ENCODE measurements at regions not wholly inside any gene's neighbourhood (a gene's known extent, or its start where the extent isn't known, plus 50 kb on each side); places are given as distances from the start of the nearest gene placed in this dataset.
"Not testable (repeated sequence)": the region's sequence is repeated elsewhere in the genome, so short reads cannot be mapped to it uniquely, and the experiment has no call there.

DNA sequence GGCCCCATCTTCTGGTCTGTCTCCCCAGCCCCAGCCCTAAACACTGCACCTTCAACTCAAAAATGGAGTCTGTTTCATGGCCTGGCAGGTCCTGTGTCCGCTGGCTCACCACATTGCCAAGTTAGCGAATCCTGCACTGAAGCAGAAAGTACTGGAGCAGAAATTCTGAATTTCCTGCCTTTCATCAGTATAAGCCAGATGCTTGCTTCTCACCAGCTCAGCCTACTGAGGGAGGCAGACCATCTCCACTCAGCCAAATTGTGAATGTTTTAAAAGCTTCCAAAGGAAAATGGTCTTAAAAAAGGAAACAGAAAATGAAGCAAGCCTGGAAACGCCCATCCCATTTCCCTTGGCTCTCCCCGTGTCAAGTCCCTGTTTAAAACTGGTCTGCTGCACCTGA lies 157.8 kb downstream of the C1D start:
- no peak for DNase-seq (ENCODE audit: low read depth in 2 of 2)

DNA sequence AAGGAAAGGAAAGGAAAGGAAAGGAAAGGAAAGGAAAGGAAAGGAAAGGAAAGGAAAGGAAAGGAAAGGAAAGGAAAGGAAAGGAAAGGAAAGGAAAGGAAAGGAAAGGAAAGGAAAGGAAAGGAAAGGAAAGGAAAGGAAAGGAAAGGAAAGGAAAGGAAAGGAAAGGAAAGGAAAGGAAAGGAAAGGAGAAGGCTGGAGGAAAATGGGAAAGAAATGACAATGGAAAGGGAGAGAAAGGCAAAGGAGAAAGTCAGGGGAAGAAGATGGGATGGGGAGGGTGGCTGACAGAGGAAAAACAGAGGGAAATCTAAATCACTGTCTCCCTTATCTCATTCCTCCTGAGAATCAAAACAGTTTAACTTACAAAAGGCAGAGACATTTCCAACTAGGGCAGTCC lies 156.3 kb downstream of the C1D start:
- not testable (repeated sequence) for DNase-seq (ENCODE audit: low read depth in 2 of 2)

DNA sequence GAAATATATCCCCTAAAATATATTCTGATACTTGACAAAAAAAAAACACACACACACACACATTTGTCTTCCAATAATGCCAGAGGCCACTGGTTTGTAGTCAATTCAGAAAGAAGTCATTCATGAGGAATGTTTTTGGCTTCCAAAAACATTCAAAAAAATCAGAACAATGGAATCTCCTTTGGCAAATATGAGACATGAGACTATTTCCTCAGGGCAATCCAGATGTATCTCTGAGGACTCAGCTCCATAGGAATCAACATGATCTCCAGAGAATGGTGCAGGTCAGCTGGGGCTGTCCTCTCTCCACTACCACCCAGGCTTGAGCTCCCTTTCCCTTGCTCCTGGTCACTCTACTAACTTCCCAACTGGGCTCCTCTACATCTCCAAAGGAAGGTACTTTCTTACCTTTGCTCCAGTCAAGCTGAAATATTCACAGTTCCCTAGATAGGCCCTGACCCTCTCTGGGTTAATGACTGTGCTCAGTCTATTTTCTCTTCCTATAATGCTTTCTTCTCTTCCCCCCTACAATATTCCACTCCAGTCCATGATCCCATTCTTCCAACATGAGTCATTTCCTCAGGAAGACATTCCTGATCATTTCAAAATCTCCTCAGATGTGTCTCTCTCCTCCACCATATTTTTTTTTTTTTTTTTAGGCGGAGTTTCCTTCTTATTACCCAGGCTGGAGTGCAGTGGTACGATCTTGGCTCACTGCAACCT lies 145.3 kb downstream of the C1D start:
- no peak for DNase-seq (ENCODE audit: low read depth in 2 of 2)

DNA sequence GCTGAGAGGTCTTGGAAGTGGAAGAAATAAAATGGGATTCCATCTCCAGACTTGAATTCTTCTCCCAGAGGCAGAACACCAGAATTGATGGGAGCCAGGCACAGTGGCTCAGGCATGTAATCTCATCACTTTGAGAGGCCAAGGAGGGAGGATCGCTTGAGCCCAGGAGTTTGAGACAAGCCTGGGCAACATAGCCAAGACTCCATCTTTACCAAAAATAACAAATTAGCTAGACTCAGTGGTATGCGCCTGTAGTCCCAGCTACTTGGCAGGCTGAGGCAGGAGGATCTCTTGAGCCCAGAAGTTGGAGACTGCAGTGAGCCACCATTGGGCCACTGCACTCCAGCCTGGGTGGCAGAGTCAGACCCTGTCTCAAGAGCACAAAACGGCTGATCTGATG lies 144.3 kb downstream of the C1D start:
- DNase-seq (ENCODE audit: low read depth in 2 of 2), result no peak

DNA sequence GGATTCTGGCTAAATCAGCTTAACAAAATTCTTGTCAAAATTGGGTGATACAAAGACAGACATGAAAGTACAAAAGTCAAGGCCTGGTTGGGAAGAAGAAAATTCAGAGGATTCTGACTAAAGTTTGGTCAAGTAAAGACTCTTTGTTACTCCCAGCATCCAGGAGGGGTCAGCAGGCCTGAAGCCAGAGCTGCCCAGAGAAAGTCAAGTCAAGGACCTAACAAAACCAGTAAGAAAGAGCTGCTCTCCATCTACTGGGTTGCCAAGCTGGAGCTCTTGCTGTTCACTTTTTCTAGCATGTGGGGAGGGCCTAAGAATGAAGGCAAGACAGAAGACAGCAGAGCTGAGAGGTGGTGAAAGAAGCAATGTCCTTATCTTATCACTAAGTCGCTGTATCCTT lies 143.3 kb downstream of the C1D start:
- no peak for DNase-seq (ENCODE audit: low read depth in 2 of 2)

DNA sequence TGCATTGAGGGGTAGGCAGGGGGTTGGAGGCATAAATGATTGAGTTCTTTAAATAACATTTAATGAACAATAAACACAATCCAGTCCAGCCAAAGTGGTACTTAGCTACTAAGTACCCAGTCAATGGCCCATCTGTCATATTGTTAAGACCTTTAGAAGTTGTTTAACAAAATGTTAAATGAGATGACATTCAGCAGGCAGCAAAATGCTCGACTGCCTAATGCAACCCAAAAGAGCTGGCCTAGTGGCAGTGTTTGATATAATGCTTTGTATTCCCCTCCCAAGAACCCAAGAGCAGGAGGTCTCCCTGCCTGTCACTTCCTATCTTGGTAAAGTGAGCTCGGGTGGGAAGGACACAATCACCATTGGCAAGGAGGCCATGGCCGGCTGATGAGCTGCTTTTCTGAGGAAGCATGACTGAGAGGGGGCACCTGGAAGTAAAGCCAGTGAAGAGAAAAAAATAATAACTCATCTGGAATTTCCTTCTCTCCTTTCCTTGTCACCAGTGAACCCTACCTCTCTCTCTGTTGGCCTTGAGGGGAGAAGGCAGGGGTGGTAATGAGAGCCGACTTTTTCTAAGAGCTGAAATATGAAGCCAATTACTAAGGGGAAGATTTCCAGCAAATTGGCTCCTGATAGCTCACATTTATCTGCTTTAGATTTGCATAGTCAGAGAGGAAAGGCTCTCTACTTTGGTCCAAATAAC lies 140.6 kb downstream of the C1D start:
- DNase-seq (ENCODE audit: low read depth in 2 of 2), result no peak

DNA sequence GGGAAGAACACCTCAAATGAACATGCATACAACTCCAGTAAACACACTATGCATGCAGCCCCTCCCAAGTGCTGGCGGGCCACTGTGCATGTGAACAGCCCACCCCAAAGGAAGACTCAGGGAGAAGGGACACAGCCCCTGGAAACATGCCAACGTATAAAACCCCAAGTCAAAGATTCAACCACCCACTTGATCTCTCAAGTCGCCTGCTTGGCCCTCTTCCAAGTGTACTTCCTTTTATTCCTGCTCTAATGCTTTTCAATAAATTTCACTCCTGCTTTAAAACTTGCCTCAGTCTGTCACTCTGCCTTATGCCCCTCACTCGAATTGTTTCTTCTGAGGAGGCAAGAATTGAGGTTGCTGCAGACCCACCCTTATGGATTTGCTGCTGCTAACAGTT lies 139.1 kb downstream of the C1D start:
- no peak for DNase-seq (ENCODE audit: low read depth in 2 of 2)

DNA sequence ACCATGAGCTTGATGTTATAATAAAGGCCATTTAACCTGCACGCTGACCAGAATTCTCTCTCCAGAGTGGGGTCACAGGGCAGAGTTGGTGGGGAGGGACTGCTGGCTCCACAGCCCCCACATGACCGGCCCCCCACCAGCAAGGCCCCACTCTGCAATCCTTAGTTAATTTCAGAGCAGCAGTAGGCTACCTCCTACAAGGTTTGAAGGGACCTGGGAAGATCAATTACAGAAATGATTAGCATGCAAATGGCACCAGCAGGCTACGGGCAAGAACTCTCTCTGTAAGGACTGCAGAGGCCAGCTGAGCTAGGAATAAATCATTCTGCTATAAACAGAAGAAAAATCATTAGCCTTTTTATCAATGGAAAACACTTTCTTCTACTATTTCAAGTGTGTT lies 135.3 kb downstream of the C1D start:
- DNase-seq (ENCODE audit: low read depth in 2 of 2), result no peak

DNA sequence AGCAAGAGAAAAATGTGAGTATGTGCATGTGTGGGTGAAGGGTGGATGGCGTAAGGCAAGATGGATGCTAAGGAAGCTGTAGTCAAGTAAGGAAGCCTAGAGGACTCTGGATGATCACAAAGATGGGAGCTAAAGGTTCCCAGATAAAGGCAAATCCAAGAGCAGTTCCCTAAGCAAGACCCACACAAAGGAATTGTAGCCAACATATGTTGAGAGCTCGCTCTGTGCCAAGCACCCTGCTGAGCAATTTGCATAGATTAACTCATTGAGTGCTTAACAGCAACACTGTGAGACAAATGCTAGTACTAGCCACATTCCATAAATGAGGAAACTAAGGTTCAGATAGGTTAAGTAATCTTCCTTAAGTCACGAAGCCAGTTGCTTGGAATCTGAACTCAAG lies 132.6 kb downstream of the C1D start:
- no peak for DNase-seq (ENCODE audit: low read depth in 2 of 2)

DNA sequence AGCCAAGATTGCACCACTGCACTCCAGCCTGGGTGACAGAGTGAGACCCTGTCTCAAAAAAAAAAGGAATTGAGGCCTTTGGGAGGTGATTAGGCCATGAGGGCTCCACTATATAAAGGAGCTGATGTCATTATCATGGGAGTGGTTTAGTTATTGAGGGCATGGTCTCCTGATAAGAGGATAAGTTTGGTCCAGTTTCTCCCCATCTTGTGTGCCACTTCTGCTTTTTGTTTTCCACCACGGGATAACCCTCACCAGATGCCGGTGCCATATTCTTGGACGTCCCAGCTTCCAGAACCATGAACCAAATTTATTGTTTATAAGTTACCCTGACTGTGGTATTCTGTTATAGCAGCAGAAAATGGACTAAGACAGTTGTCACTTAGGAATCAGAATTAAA lies 125.8 kb downstream of the C1D start:
- no peak for DNase-seq (ENCODE audit: low read depth in 2 of 2)

DNA sequence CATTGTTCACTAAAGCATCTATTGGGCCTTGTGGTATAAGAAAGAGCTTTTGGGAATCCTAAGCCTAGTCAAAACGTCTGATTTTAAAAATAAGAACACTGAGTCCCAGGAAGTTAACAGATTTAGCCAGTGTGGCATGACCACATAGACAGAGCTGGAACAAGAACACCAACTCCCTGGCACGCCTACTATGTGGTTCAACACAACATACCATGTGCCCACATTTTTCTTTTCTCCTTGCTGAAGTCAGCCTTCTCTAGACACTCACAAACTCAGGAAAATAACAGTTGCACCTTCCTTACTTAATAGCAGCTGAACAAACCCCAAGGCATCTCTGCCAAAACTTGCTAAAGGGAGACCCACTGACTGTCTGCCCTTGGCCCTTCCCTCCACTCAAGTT lies 124.8 kb downstream of the C1D start:
- no peak for DNase-seq (ENCODE audit: low read depth in 2 of 2)

DNA sequence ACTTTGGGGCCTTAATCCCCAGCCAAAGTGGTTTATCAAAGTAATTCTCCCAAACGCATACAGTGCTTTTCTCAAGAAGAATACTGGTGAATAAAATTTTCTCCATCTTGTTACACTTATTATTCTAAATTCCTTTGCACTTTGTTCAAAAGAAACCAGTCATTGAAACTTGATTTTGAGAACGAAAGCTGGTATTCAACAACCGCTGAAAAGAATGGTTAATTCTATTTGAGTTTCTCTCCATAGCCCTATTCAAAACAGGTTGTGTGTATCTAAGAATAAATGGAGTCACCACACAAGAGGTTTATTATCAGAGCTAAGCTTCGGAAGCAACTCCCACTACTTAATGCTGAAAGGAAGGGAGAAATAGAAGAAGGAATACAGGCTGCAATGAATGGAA lies 117.7 kb downstream of the C1D start:
- no peak for DNase-seq (ENCODE audit: low read depth in 2 of 2)

DNA sequence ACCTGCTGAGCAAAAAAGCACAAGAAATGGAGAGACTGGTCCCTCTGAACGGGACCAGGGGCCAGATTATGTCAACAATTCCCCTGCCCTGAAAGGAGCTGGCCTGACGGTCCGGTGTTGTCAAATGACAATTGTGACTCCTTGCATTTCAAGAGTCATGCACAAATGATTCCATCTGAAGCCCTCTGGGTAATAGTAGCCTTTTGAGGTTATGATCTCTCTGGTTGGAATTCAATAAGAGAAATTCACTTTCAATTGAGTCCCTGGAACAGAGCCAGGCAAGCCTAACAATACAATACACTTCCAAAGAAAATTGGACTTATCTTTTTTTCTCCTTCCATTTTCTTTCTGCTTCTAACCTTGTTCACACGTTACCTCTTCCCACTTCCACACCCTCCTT lies 116.9 kb downstream of the C1D start:
- DNase-seq (ENCODE audit: low read depth in 2 of 2), result no peak

DNA sequence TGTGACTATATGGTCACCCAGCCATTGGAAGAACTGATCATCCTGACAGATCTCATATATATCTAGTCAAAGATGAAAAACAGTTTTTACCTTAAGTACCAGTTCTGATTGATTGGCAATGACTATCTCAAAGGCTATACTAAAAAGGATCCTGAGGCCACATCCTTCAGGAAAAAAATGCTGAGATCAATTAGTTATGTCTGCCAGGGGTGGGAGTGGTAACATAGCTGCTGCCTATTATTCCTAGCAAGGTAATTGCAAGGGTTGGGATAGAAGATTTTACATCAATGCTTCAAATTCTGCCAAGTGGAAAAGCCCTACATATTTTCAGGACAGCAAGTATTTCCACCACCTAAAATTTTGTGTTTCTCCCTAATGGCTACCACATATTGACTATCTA lies 114.7 kb downstream of the C1D start:
- no peak for DNase-seq (ENCODE audit: low read depth in 2 of 2)

DNA sequence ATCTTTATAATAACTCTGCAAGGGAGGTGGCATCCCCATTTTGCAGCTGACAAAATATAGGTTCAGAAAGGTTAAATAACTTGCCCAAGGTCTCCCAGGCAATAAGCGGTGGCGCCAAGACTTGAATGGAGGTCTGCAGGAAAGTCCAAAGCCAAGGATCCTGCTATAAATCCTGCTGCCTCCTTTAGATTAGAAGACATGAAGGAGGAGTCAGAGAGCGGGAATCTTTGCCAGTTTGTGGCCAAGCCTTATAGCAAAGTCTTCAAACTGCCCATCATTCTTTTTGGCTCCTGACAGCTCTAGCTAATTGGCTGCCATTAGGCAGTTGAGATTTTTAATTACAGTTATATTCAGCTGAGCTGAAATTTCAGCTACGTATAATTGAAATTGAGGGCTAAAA lies 114.3 kb downstream of the C1D start:
- no peak for DNase-seq (ENCODE audit: low read depth in 2 of 2)

DNA sequence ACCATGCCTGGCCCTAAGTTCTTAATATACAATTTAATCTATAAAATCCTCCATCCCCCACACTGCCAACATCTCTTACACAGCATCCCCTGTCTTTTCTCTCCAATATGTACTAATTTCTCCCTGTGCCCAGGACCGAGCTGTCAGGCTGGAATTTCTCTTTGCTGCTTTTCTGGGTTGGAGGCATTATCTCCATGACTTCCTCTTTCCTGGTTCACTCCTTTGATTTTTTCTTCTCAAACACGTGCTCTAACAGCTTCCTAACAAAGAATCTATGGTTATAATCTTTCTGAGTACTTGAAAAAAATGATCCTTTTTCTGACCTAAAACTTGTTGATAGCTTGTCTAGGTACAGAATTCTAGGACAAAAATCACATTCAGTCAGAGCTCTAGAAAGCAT lies 112.8 kb downstream of the C1D start:
- DNase-seq (ENCODE audit: low read depth in 2 of 2), result no peak

DNA sequence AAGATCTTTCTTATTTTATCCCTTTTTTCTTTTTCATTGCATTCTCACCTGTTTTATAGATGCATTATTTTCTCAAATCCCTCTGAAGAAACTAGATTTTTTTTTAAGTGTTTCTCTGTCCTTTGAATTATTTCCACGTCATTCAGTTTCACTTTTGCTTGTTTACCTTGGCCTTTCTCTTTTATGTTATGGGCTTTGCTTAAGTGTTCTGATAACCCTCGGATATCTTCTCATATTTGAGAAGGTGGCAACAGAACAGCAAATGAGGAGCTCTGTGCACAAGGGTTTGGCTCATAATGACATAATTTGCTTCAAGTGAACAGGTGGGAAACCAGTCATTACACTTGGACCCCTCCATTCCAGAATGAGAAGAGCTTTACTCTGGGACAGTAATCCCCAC lies 111.9 kb downstream of the C1D start:
- DNase-seq (ENCODE audit: low read depth in 2 of 2), result no peak

DNA sequence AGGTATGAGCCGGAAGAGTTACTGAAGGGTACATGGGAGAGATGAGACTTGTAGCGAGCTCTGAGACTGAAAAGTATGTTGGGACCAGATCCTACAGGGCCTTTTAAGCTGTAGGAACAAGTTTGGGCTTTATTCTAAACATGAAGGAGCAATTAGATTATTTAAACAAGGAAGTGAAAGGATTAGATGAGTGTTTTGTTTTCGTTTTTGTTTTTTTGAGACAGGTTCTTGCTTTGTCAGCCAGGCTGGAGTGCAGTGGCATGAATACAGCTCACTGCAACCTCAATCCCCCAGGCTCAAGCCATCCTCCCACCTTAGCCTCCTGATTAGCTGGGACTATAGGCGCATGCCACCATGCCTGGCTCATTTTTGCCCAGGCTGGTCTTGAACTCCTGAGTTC lies 110.7 kb downstream of the C1D start:
- DNase-seq (ENCODE audit: low read depth in 2 of 2), result no peak

DNA sequence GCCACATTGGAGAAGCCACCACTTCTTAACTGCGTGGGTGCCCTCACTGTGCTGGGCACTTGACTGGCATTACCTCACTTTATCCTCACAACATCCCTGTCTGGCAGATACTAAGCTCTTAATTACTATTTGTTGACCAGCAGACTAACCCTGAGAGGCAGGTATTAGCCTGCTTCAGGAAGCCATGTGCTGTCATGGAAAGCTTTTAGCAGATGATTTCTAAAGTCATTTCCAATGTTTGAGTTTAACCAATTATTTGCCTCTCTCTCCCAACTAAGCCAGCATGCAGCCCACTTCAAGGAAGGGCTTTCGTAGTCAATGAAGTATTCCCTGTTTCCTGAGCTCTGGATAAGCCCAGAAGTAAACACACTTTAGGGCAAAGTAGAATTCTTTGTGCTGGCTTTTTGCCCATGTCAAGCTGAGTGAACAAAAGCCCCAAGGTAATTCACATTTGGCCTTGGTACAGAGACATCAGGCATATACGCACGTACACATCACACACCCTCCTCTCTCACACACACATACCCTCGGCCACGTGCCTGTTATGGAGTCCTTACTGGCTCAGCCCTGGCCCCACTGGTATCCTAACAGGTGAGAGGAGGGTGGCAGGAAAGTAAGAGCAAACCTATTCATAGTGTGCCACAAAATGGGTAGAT lies 108.6 kb downstream of the C1D start:
- no peak for DNase-seq (ENCODE audit: low read depth in 2 of 2)

DNA sequence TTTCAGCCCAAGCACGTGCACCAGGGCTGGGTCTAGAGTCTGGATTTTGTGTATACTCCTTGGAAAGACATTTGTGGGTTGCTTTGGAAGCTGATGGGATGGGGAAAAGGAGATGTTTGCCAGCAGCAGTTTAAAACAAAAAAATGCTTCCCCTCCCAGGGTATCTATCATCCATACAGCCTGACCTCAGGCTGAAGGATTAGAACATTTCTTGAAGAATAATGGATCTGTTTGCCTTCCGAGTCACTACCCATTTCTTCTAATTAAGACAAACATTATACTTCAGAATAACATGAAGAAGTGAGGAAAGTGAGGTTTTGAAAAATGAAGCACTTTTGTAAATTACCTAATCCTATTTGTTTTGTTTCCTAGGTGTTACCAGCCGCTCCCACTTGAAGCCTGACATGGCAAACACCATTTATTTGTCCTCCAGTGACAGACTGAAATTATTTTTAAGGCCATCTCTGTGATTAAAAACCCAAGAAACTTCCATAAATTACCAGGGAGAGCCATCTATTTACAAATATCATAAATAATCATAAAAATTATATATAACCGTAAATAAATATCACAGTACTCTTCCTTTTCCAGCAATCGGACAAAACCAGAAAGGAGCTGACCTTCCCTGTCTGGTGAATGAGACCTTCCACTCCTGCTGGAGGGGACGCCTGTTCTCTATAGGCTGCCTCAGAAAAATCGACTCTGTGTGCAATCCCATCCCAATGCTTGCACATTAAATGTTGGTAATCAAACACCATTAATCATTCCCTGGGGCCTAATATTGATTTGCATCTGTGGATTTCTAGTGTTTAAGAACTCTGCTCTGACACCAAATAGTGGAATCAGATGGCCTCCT lies 106.8 kb downstream of the C1D start:
- no peak for DNase-seq (ENCODE audit: low read depth in 2 of 2)

DNA sequence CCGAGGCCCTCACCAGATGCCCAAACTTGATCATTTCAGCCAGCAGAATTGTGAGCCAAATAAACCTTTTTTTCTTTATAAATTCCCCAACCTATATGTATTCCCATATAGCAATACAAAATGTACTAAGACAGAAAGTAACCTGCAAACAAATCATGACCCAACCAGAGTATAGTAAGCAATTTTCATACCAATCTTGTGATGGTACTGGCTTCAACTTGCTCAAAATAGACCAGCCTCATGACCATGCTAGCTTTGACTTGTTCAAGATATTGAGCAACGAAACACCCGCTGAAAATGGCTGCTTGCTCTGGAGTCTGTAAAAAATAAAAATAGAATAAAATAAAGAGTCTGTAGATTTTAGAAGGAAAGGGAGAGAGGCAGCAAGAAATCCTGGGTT lies 97.6 kb downstream of the C1D start:
- no peak for DNase-seq (ENCODE audit: low read depth in 2 of 2)

DNA sequence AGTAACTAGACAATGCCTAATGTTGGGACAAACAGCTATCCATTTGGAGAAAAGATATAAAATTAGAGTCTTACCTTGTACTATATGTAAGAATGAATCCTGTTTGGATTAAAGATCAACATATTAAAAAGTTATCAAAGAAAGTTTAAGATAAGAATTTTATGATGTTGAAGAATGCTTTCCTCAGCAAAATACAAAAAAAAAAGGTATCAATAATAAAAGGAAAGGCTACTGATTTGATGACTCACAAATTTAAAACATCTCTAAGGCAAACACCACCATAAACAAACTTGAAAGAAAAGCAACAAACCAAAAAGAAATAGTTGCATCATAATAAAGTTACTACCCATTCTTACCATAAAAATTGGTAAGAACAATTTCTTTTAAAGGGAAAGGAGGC lies 92.7 kb downstream of the C1D start:
- DNase-seq (ENCODE audit: low read depth in 2 of 2), result no peak
